ENCODE measurements at regions not wholly inside any gene's neighbourhood (a gene's known extent, or its start where the extent isn't known, plus 50 kb on each side); places are given as distances from the start of the nearest gene placed in this dataset.

DNA sequence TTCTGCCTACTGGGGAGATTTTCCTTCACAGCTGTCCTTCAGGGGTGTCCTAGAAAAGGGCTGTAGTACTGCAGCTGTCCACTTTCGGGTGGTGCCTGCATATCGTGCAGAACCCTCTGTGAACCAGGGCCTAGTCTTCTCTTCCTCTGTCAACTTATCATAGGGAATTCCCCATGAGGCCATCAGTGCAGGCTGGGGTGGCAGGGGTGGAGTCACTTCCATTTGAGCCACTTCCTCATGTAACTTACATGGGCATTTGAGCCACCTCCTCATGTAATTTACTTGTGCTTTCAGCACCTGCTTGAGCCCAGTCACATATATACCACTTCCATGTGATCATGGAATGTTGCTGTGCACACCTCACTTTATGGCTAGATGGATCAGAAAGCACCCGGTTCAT is 742.0 kb upstream of the RGMB start:
- DNase-seq: no peak
- no peak for ATAC-seq
- H3K9me3 Mint-ChIP-seq: peaks cover 0 to 7% of the 10 kb centered on the region in 2 donors
- no peaks in the 10 kb centered on the region for H3K27me3 Mint-ChIP-seq
- no peak overlapping the region for H3K4me3 Mint-ChIP-seq
- no peaks in the 10 kb centered on the region for H3K4me1 Mint-ChIP-seq
- no peak overlapping the region for H3K27ac Mint-ChIP-seq

DNA sequence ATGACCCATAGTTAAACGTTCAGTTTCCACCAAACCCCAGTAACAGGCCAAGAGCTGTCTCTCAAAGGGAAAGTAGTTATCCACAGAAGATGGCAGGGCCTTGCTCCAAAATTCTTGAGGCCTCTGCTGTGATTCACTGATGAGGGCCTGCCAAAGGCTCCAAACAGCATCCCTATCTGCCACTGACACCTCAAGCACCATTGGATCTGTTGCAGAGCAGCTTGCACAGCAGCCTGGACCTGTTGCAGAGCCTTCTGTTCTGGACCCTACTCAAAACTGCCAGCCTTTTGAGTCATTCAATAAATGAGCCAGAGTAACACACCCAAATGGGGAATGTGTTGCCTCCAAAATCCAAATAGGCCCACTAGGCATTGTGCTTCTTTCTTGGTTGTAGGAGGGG is 741.5 kb upstream of the RGMB start:
- Mint-ChIP-seq H3K4me3 (no peak overlapping the region), H3K27me3 (no peaks in the 10 kb centered on the region), H3K9me3 (peaks cover 0 to 7% of the 10 kb centered on the region in 2 donors), H3K4me1 (no peaks in the 10 kb centered on the region), H3K27ac (no peak overlapping the region)
- no peak for ATAC-seq
- DNase-seq: no peak

DNA sequence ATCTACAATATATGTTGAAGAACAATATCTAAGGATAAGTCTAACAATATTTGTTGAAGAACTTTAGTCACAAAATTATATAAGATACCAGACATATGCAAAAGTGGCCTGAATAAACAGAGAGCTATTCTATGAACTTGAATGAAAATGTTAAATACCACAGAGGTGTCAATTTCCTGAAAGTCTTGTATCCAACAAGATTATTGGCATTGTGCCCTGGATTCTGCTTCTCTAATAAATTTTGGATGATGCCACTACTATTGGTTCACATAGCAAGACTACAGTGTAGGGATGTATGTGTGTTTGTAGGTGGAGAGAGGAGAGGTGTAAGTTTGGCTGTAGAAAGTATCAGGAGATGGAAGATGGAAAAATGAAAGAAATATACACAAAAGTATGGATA is 731.8 kb upstream of the RGMB start:
- ATAC-seq: no peak
- no peak for DNase-seq
- Mint-ChIP-seq H3K4me3 (no peak overlapping the region), H3K27me3 (no peaks in the 10 kb centered on the region), H3K27ac (no peak overlapping the region), H3K4me1 (no peaks in the 10 kb centered on the region), H3K9me3 (no peaks in the 10 kb centered on the region)

DNA sequence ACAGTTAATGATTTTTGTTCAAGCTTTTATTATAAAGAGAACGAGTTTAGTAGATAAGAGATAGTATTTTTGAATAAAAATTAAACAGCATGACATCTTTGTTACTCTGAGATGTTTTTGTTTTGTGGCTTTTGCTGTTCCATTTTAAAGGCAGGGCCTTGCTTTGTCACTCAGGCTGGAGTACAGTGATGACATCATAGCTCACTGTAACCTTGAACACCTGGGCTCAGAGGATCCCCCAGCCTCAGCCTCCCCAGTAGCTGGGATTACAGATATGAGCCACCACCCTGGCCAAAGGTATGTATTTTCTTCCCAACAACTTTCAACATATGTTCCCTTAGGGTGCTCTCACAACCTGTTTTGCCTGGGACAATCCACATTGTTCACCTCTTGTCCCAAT is 730.9 kb upstream of the RGMB start:
- DNase-seq (no peak), ATAC-seq (no peak)
- H3K4me3 Mint-ChIP-seq: no peak overlapping the region
- H3K4me1 Mint-ChIP-seq: no peaks in the 10 kb centered on the region
- H3K27ac Mint-ChIP-seq: no peak overlapping the region
- H3K27me3 Mint-ChIP-seq: no peaks in the 10 kb centered on the region
- H3K9me3 Mint-ChIP-seq: no peaks in the 10 kb centered on the region

DNA sequence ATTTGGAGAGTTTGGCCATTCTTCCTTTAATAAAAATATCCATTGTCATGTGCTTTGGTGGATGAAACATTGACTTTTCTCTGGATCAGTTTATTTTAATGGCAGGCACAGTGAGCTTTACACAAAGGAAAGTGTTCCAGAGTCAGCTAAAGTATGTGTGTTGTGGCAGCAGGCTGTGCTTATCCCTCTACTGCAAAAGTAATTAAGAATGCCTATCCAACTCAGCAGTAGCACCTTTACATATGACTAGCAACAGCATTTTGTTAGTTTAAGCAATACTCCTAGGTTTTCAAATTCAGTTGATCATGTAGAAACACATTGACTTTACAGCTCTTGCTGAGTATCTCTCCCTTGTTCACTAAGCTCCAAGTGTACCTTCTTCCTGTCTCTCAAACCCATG is 730.5 kb upstream of the RGMB start:
- Mint-ChIP-seq H3K9me3 (no peaks in the 10 kb centered on the region), H3K27ac (no peak overlapping the region), H3K4me3 (no peak overlapping the region), H3K4me1 (no peaks in the 10 kb centered on the region), H3K27me3 (no peaks in the 10 kb centered on the region)
- DNase-seq: no peak
- ATAC-seq: no peak

DNA sequence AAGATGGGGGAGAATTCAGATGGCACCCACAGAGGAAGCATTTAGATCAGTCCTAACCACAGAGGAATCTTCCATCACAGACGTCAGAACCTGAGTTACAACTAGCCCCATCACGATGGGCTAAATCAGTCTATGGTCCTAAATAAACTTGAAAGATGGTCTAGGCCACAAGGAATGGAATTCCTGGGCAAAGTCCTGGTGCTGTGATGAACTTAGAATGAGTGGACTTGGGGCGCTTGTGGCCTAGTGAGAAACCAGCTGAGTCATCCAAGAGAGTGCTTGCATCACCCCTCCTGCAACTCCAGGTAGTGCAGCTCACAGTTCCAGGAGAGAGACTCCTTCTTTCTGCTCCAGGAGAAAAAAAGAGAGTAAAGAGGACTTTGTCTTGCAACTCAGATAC is 722.9 kb upstream of the RGMB start:
- DNase-seq: no peak
- no peaks in the 10 kb centered on the region for H3K9me3 Mint-ChIP-seq

DNA sequence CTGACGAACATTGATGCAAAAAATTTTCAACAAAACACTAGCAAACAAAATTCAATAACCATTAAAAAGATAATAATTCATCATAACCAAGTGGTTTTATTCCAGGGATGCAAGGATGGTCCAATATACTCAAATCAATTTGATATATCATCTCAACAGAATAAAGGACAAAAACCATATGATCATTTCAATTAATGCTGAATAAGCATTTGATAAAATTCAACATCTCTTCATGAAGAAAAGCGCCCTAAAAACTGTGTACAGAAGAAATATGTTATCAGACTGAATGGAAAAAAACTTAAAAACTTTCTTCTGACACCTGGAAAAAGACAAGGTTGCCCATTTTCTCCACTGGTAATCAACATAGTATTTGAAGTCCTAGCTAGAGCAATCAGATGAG is 720.3 kb upstream of the RGMB start:
- DNase-seq: no peak
- Mint-ChIP-seq H3K27ac (no peak overlapping the region), H3K4me1 (no peaks in the 10 kb centered on the region), H3K9me3 (no peaks in the 10 kb centered on the region), H3K4me3 (no peak overlapping the region), H3K27me3 (peaks cover 10% of the 10 kb centered on the region)
- ATAC-seq: no peak

More for the DNA sequence above, 722.9 kb upstream of the RGMB start:
- Mint-ChIP-seq H3K27me3 (peaks cover 10% of the 10 kb centered on the region), H3K4me3 (no peak overlapping the region), H3K4me1 (no peaks in the 10 kb centered on the region), H3K27ac (no peak overlapping the region)
- ATAC-seq: no peak

DNA sequence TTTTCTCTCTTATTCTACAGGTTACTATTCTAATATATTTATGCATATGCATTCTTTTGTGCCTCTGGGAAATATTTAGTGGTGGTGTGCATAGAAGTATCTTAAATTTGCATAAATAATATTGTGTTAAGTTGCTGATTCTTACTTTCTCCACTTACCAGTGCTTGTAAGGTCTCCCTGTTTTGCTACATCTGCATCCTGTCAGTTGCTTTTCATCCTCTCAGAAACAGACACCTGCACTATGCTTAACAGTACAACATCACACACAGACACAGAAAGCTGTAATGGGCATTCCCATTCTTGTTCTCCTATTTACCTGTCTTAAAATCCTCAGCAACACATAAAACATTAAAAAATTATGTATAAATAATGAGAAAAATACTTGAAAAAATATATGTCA is 713.3 kb upstream of the RGMB start:
- H3K4me3 Mint-ChIP-seq: no peak overlapping the region
- H3K4me1 Mint-ChIP-seq: no peaks in the 10 kb centered on the region
- DNase-seq: no peak
- H3K27me3 Mint-ChIP-seq: no peaks in the 10 kb centered on the region
- H3K27ac Mint-ChIP-seq: no peak overlapping the region
- no peak for ATAC-seq
- H3K9me3 Mint-ChIP-seq: no peaks in the 10 kb centered on the region

DNA sequence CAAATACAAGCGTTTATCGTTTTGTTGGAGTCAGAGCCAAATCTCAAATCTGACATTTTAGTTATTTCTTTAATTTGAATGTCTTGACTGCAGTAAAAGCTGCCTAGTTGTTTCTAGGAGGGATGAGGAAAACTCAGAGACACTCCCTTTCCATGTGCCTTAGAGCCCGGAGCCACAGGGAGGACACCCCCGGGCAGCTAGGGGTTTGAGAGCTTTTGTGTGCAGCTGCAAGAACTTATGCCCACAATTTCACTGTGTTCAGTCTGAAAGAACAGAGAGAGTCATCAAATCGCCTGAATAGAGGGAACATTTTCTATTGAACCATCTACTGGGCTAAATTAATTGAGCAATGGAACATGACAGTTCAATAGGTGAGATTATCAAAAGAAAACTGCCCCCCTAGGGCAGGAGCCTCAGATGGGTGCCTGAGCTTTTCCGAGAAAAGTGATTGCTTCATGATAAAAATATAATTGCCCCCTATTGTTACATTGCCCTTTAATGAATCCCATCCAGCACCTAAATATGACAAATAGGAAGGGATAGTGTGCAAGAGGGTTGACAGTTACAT is 709.3 kb upstream of the RGMB start:
- Mint-ChIP-seq H3K27ac (no peak overlapping the region), H3K4me3 (no peak overlapping the region), H3K27me3 (peaks cover 12% of the 10 kb centered on the region), H3K9me3 (peaks cover 8 to 10% of the 10 kb centered on the region in 2 donors), H3K4me1 (no peaks in the 10 kb centered on the region)
- ATAC-seq (no peak), DNase-seq (no peak)

DNA sequence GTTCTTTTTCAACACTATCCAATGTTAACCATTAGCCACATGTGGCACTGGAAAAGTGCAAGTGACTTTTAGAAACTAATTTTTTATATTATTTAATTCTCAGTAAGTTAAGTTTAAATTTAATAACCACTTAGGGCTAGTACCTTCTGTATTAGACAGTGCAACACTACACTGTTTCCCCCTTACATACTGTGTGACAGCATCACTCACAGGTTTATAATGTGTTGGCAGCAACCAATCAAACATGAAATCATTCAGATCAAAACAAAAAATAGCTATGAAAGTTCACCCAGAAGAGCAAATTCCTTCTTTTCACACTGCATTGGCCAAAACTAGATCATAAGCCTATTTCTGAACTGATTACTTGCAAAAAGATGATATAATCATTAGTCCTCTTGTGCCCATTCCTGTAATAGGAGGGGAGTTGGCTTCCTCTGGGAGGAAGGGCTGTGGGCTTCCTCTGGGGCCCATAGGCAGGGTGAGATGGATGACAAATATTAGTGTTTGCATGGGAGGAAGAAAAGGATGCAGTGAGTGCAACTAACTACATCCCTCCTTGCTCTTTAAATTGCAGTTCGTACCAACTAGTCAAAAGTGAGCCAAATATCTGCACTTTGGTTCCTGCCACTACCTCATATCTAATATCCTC is 708.1 kb upstream of the RGMB start:
- no peak overlapping the region for H3K4me3 Mint-ChIP-seq
- H3K27me3 Mint-ChIP-seq: peaks cover 13% of the 10 kb centered on the region
- DNase-seq (no peak), ATAC-seq (no peak)
- peaks cover 6% of the 10 kb centered on the region for H3K4me1 Mint-ChIP-seq
- H3K27ac Mint-ChIP-seq: no peak overlapping the region
- peaks cover 9 to 10% of the 10 kb centered on the region in 2 donors for H3K9me3 Mint-ChIP-seq

DNA sequence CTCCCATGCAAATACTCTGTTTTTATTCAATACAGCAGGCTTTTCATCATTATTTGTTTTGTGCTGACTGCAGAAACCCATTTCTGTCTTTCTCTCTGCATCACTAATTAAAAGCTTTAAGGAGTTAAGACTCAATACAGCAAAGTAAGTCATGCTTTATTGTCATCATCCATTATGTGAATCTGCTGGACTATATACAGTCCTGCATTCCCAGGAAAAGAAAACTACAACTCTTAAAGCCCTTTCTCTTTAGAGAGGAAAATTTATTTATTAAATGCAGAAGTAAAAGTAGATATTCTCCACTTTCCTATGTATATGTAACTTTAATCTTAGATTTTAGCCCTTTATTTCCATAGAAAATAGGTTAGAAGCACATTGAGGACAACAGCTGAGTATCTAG is 706.6 kb upstream of the RGMB start:
- Mint-ChIP-seq H3K4me3 (no peak overlapping the region), H3K27ac (peak overlapping the region in 1 of 2 donors; percentile 69), H3K9me3 (peaks cover 9 to 13% of the 10 kb centered on the region in 2 donors), H3K27me3 (peaks cover 13% of the 10 kb centered on the region), H3K4me1 (peaks cover 10% of the 10 kb centered on the region)
- no peak for DNase-seq
- ATAC-seq: no peak

DNA sequence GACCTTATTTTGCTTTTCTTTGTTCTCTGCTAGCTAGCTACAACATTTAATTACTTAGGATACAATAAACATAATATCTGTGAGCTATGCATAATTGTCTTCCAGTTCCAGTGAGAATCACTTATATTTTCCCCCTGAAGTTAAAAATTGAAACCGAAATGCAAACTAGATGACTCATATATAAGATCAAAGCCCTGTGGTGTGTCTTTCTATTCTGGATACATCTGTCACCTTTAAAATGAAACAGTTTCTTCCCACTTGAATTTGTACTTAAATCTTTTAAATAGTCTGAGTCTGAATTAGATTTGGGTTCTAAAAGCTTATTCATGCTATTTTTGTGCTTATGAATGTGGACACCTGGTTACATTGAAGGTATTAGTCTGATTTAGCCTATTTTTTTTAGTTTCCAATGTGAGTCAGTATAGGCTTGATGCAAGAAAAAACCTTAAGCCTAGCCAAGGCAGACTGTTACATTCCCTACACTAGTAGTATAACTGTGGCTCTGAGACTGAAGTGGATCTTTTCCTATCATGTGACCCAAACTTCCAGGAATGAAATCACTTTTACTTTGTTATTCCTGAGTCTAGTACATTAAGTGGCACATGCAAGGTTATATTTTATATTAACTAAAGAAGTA is 703.5 kb upstream of the RGMB start:
- ATAC-seq: peak; percentile 84
- Mint-ChIP-seq H3K9me3 (peaks cover 9 to 13% of the 10 kb centered on the region in 2 donors), H3K4me3 (no peak overlapping the region)

DNA sequence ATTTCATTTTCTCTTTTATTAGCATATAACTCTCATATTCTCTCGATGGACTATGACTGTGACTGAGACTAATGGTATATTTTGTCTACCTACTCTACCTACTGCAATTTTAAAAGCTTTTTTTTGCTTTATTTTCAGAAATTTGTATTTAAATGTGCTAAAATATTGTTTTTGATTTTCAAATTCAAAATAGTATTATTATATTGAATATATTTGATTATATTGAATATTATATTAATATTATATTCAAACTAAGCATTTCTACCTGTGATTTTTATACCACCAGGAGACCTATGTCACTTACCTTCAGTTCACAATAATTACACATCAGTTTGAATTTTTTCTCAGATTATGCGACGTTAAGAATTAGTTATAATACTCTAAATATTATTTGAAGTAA is 700.5 kb upstream of the RGMB start:
- H3K27me3 Mint-ChIP-seq: peaks cover 19% of the 10 kb centered on the region
- no peak for ATAC-seq
- no peak overlapping the region for H3K4me3 Mint-ChIP-seq
- H3K27ac Mint-ChIP-seq: no peak overlapping the region
- DNase-seq: no peak
- H3K9me3 Mint-ChIP-seq: peaks cover 9 to 13% of the 10 kb centered on the region in 2 donors
- peaks cover 10% of the 10 kb centered on the region for H3K4me1 Mint-ChIP-seq

More for the DNA sequence above, 703.5 kb upstream of the RGMB start:
- no peak overlapping the region for H3K27ac Mint-ChIP-seq
- no peak for DNase-seq
- H3K27me3 Mint-ChIP-seq: peaks cover 13% of the 10 kb centered on the region
- H3K4me1 Mint-ChIP-seq: peaks cover 10% of the 10 kb centered on the region

DNA sequence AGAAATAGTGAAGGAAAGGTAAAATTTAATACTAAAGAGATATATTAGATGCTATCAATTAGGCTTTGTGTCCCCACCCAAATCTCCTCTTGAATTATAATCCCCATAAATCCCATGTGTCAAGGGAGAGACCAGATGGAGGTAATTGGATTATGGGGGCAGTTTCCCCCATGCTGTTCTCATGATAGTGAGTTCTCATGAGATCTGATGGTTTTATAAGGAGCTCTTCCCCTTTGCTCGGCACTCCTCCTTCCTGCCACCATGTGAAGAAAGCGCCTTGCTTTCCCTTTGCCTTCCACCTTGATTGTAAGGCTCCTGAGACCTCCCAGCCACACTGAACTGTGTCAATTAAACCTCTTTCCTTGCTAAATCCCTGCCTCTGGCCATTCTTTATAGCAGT is 697.0 kb upstream of the RGMB start:
- no peak for ATAC-seq
- Mint-ChIP-seq H3K9me3 (no peaks in the 10 kb centered on the region), H3K27ac (no peak overlapping the region), H3K4me1 (no peaks in the 10 kb centered on the region), H3K4me3 (no peak overlapping the region), H3K27me3 (peaks cover 6% of the 10 kb centered on the region)
- no peak for DNase-seq

DNA sequence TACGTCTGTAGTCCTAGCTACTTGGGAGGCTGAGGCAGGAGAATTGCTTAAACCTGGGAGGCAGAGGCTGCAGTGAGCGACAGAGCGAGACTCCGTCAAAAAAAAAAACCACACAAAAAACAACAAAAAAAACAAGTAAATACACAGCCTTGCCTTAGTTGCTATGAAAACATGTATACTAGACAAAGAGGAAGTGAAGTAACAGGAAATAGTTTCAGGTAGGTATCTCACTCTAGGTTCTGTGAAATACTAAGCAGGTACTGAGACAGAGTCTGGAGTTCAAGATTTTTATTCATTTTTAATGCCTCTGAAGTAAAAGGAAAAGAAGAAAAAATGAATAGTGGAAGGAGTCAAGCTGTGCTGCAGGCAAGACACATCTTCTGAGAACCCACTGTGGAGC is 687.9 kb upstream of the RGMB start:
- DNase-seq (no peak), ATAC-seq (no peak)
- no peak overlapping the region for H3K4me3 Mint-ChIP-seq
- H3K9me3 Mint-ChIP-seq: no peaks in the 10 kb centered on the region
- no peaks in the 10 kb centered on the region for H3K27me3 Mint-ChIP-seq
- no peak overlapping the region for H3K27ac Mint-ChIP-seq
- no peaks in the 10 kb centered on the region for H3K4me1 Mint-ChIP-seq

DNA sequence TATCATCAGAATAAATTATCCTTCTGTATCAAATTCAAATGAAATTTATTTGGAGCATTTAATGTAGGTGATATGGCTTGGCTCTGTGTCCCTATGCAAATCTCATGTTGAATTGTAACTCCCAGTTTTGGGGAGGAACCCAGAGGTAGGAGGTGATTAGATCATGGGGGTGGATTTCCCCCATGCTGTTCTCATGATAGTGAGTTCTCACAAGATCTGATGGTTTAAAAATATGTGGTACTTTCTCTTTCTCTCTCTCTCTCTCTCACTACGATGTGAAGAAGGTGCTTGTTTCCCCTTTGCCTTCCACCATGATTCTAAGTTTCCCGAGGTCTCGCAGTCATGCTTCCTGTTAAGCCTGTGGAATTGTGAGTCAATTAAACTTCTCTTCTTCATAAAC is 678.4 kb upstream of the RGMB start:
- no peak for ATAC-seq
- no peaks in the 10 kb centered on the region for H3K9me3 Mint-ChIP-seq
- DNase-seq: no peak
- H3K4me1 Mint-ChIP-seq: no peaks in the 10 kb centered on the region
- H3K4me3 Mint-ChIP-seq: no peak overlapping the region
- no peaks in the 10 kb centered on the region for H3K27me3 Mint-ChIP-seq
- no peak overlapping the region for H3K27ac Mint-ChIP-seq

DNA sequence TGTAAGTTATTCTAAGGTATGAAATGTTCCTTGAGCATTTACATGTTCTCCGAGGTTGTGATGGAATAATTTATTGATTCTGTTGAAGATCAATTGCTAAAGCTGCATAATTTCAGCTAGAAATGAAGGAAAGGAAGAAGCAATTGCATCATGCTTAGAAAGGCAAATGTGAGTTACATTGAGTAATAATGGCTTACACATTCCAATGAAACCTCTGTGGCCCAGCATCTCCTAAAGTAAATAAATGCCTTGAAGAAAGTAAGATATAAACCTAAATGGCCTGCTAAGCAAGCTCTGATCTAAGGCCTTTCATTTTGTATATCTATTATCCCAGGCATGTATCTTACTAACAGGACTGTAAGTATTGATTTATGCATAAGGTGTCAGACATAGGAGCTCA is 677.3 kb upstream of the RGMB start:
- no peaks in the 10 kb centered on the region for H3K27me3 Mint-ChIP-seq
- no peaks in the 10 kb centered on the region for H3K4me1 Mint-ChIP-seq
- H3K27ac Mint-ChIP-seq: no peak overlapping the region
- no peaks in the 10 kb centered on the region for H3K9me3 Mint-ChIP-seq
- ATAC-seq (no peak), DNase-seq (no peak)
- no peak overlapping the region for H3K4me3 Mint-ChIP-seq
